CD4-positive, alpha-beta T cell treated with Interleukin-21 for 1 hour (primary cell): ENCODE measurements at regions not wholly inside any gene's neighbourhood (a gene's known extent, or its start where the extent isn't known, plus 50 kb on each side); places are given as distances from the start of the nearest gene placed in this dataset.
A peak's percentile ranks its signal among the peaks of the same experiment; 100 is the strongest.
"Not testable (repeated sequence)": the region's sequence is repeated elsewhere in the genome, so short reads cannot be mapped to it uniquely, and the experiment has no call there.

Experiments used
- DNase-seq: peaks from one replicate; pipeline ENCODE4 v3.0.0-alpha.2; 2020

DNA sequence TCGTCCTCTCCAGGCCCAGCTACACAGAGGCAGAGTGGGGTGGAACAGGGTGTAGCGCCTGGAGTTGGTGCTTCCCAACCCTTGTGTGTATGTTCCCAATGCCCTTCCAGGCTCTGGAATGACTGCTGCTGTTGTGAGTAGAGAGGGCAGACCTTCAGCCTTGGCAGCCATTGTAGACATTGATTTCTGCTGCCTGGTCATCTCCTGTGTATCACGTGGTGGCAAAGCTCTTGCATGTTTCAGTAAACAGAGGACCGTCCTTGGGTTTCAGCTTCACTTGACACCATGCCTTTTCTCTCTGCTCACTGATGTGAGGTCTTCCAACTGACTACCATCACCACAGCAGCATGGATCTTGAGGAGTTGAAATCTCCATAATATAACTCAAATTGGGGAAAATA lies 397.9 kb downstream of the COG6 start:
- DNase-seq: no peak

DNA sequence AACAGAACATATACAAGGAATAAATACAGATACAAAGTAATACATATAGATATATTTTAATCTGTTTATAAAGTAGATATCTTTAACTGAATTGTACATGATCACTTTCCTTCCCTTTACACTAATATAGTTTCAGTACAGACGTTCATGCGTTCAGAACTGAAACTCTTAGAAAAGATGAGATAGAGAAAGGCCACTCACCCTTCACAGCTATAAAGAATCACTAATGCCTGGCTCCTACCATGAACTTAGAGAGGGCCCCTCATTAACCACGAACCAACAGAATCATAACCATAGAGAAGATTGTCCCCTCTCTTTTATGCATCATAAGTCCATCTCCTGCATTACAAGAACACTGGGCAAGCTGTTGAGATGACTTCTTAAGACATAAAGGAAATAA lies 399.0 kb downstream of the COG6 start:
- DNase-seq: not testable (repeated sequence)

DNA sequence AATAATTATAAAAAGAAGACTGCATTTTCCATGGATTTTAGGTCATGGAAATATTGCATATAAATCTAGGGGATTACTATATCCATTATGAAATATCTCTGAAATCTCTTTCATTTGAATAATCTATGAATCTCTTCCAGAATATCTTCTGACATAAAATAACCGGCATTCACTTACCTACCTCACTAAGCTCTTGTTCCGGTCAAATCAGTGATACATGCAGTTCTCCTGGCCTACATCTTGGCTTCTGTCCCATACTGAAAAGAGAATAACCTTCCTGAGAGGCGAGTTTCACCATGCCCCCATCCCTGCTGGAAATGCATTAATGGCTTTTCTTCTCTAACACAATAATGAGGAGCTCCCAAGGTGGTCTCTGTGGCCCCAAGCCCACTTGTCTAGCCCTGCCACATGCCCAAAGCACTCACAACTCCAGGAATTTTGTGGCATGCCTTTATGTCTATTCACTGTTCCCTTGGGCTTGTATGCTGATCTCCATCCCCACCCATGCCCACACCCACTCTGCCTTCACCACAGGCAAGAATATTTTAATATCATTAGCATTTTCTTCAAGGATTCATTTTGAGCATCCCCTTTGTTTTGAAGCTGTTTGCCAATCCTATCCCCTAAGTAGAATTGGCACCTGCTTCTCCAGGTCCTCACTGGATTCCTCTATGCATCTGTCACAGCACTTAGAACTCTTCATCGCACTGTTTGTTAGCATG lies 401.6 kb downstream of the COG6 start:
- no peak for DNase-seq

DNA sequence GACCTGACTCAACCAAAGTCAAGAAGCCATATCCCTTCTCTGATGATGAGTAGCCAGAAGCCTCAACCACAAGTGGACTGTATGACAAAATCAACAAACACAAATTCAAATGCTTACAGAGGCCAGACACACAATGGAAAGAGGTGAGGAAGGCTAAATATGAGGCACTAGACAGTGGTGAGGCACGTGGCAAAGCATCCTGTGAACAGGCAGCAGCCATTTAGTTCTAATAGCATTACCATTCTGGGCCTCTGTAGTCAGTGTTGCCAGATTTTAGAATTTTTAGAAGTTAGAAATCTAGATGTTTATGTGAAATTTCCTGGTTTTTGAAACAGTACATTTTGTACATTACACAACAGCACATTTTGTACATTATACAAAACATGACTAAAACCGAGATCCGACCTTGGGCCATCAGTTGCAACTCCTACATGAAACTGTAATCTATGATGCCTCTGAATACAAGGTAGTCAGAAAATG lies 403.3 kb downstream of the COG6 start:
- DNase-seq: no peak

DNA sequence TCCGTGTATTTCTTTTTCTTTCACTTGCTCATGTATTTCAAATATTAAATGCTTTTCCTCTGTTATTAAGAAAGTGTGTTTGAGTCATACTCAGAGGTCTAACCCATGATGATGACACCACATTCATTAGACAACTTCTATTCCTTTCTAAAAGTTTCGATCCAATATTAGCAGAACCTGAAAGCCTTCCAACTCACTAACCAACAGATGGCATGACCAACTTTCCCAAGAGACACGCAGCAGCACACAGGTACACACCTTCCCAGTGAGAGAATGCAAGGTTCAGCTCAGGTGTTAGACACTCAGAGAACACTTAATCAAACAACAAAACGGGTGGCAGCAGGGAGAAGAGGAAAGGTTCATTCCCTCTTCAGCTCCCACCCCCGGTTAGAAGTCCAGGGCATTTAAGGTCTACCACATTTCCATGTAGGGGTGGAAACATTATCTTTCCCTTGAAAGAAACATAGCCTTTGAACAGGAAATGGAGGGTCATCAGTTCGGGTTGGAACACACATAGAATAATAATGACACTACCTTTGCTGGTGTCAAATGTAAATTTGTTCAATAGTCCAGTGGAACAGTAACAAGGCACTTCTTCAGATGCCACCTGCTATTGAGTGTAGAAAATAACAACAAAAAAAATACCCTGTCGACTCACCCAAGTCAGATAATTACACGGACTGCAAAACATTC lies 404.2 kb downstream of the COG6 start:
- DNase-seq: no peak

DNA sequence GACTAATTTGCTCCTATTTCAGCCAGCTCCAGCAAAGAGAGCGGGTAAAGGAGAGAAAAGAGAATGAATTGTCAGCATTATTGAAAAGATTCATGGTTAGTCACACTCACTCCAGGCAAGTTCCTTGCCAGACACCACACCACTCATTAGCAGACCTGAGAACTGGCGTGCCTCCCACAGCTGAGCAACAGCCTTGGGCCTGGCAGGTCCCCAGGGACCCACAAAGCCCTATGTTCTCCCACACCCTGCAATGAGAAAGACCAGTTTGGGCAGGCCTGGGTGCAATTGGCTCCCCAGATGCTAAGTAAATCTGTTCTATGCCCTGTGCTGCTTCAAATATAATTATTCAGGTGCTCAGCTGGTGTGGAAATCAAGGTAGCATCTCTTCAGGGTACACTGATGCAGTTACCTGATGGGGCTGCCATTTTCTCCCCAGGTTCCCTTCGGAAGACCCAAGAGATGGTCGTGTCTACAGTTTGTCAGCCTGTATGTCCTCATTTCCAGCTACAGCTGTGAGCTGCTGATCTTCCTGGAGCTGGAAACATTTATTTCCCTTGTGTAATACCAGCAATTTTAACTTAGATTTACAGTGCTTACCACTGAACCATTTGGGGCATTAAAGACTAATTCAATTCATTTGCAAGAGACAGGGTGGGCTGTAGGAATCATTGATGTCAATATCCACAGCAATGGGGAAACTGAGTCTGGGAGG lies 405.0 kb downstream of the COG6 start:
- no peak for DNase-seq

DNA sequence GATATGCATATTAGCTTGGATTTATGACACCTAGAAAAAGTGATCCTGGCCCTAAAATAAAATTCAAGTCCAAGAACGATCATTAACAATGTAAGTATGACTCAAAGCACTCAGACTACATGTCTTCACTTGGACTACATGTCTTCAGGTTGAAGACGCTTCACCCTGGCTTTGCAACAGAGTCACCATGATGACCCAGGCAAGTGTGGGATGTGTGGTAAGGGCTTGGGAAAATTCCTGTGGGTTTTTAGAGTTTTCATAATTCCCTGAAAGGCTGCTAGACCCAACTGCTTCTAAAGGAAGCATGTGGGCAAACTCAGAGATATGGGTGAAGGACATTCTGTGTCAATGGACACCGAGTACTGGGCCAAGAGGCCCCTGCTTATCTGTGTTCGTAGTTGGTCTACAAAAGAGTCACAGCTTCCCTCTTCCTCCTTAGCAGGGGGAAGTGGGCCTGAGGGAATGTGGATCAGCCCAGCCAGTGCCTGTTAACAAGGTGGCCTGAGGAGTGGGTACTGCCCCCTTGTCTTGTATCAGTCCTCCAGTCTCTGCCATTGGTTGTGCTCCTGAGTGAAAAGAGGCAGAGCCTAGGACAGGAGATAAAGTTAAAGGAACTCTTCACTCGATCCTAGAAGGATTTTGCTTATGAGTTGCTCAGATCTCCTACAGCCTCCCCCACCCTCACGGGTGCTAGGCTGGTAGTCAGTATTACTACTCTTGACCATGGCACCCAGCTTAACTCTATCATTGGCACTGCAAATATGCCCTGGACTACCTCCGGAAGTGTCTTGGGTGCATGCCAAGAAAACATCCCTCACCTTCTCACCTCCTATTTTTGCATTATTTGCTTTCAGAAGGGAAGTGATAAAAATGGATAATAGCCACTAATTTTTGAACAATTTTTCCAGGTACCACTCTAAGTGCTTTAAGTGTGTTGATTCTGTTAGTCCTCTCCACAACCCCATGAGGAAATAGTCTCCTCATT lies 406.3 kb downstream of the COG6 start:
- no peak for DNase-seq

DNA sequence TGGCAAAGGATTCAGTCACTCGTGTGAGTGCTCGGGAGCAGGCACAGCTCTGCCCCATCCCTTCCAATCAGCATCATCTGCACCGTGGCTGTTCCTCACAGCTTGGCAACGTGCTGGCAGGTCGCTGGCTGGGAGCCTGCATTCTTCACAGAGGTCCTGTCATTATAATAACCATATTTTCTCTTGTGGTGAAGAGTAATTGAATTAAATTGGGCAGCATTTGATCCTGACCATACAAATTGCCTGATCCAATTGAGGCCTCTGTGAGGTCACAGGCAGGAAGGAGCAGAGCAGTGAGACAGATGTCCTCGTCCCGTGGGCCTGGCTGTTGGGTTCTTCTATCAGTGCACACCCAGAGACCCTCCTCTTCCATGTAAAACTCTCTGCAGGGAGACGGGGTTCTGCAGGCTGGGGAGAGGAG lies 407.8 kb downstream of the COG6 start:
- no peak for DNase-seq

DNA sequence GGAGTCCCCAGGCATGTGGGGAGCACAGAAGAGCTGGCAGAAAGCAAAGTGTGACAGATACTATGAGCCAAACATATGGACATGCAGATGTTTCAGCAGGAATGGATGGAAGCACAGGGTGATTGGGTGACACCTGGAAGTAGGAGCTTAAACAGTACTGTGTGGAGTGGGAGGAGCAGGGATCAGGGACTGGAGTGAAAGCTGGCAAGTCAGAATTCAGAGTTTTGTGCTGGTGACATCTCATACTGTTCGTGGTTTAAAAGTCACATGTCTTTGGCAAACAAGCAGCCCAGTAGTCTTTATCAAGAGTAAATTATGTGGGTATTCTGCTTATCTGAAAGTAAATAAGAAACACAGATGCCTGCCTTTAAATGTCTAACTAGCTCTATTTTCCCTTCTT lies 408.2 kb downstream of the COG6 start:
- DNase-seq: no peak

DNA sequence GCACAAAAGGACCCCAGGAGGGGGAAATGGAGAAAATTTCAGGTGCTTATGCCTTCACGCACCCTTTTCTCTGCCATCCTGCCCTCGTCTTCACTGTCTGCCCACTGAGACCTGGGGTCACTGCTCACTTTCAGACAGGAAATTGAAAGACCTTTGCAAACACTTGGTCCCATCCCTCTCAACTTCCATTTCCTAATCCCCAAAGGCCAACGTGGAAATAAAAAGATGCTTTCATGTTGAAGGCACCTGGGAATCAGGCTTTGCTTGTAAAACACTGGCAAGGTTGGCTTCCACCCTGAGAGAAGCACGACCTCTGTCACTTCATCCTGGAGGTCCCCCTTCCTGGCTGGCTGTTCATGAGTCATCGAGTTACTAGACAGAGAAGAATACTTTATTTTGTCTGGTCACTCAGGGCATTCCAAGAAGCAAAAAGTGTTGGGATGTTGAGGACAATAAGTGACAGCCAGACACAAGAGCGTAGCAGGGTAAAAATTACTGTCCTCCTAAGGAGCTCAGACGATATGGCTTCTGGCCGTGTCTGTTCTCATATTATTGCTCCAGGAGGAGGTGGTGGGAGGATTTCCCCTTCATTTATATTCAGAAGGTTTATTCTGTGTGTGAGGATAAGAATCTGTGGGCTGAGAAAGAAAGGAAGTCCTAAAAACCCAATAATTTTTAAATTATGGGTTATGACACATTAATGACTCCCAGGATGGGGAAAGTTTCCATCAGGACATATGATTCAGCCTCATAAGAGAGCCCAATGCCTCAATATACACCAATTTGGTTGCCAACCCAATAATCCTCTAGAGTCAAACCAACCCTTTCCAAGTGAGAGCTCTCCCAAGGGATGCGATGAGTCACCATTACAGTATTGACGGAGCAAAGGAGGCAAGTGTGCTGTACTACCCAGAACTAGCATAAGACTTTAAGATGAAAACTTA lies 409.0 kb downstream of the COG6 start:
- no peak for DNase-seq

DNA sequence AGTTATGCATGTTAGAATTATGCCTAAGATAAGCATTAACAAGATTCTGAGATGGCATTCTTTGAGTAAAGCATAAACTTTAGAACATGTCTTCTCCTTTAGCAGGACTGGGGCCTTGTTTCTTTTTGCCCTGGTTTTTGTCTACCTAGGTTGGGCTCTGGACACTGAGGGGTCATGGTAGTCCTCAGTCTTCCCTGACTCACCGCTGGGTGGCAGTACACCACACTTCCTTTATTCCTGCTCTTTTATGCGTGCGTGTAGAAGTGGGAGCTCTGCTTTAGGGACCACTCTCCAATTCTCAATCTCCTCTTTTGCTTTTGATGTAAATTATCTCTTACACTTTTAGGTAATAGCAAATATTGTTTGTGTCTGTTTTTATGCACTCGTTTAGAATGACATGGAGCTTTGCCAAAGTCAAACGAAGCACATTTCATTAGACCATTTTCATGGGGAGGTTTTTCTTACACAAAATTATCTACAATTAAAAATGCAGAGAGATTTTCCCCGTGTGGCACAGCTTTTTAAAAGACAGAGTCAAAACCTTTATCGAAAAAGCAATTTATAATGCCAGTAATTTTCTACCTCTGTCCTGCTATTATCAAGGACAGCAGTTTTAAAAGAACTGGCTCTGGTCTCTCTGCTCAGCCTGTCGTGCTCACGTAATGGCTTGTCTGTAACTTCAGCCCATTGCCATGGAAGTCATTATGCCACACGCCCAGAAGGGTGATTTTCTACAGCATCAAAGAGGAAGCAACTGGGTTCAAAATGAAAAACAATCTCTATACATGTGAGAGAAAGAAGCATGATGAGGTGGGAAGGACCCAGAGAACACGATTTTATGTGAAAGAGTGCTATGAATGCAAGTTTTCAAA lies 413.9 kb downstream of the COG6 start:
- peak; percentile 75 for DNase-seq

DNA sequence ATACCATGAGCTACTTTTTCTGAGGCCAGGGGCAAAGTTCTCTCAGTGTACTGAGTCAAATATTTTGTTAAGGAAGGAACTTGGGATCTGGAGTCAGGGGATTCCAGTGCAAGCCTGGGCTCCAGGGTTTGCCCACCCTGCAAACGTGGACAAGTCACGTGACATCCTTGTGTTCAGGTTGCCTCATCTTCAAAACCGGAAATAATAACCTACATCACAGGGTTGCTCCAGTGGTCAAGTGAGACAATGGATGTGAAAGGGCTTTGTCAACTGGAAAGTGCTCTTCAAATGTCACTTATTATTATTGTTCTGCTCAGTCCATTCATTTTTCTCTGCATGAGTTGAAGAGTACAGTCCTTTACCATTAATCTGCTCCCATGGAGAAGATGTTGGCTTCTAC lies 414.9 kb downstream of the COG6 start:
- DNase-seq: no peak

DNA sequence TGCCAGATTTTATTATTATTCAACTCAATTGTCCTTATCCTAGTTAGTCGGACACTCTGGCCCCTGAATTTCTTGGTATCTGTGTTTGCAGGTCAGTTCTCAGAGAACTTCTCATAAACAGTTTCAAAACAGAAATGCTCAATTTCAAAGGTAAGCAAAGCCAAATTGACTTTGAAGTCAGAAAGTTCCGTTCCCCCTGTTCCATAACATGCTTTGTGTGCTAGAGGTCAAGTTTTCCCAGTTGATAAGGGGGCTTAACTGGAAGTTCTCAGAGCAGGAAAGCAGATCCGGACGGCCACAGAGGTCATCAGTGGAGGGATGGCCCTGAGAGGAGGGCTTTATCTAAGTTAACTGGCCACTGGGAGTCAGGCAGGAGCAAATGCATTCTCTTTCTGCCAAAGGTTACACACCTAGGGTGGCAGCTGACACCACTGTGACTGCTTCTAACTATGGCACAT lies 417.2 kb downstream of the COG6 start:
- DNase-seq: no peak

DNA sequence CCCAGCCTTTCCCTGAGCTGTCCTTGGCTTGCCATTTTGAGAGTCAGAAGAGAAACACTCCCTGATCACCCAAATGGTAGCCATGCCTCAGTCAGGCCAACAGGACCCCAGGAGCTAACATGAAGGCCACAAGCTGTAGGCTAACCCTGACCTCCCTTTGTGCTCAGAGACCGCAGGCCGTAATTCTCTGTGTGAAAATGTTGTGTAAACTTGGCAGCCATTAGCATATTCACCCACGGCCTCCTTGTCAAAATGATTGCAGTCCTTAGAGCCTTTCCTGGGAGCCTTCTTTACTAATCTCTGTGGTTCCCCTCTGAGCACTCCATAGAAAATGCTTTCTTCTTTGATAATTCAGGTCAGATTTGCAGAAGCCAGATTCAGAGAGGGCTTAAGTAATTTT lies 418.9 kb downstream of the COG6 start:
- DNase-seq: no peak

DNA sequence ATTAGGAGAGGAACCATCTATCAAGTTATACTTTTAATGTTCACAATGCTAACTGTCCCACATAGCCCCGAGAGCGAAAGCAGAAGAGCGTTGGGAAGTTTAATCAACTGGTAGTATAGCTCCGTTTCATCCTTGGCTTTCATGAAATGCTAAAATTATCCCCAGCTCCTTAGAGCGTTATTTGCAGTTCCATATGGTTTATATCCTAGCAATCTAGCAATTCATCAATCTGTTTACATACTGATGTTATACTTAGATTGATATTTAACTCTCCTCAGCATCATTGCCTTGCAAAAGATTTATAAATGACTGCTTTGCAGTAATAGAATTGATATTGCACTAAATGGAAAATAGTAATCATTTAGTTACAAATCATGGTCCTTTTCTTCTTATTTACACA lies 419.8 kb downstream of the COG6 start:
- no peak for DNase-seq

DNA sequence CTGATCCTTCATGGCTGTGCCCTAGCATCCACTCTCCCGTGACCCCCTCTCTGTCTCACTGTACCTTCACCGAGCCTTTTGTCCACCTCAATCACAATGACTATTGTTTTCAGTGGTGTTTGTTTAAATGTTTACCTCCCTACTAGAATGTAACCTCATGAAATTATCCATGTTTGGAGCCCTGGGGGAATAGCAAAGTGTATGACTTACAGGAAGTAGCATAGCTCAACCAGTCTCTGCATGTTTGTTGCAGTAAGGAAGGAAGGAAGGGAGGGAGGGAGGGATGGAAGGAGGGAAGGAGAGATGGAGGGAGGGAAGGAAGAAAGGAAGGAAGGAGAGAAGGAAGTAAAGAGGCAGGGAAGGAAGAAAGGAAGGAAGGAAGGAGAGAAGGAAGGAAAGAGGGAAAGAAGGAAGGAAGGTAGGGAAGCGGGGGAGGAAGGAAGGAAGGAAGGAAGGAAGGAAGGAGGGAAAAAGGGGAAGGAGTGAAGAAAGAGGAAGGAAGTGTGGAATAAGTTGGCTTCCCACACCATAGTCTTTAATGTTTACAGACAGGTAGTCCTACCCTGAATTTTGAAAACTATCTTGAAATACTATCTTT lies 421.4 kb downstream of the COG6 start:
- DNase-seq: no peak

DNA sequence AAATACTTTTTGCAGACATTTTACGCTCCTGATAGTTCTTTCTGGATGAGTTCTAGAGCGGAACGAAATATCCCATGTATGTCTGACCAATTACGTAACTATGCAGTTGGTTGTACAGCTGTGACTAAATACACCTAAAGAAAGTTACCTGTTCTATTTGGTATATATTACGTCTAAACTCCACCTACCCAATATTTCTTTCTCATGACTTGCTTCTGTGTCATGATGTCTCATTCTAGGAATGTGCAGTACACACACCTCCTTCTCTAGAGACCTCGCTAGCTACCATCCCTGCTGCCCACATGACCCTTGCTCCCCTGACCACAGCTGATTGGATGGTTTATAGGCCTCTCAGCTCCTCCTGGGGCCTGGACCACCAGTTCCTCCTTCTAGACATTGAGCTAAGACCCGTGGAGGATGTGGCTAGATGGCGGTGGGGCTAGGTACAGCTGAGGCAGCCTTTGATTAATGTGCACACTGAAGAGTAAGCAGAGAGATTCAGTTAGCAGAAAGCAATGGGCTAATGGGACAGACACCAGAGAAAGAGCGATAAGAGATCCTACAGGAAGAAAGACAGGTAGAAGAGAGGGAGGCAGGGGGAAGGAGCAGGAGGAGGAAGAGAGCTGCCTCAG lies 422.1 kb downstream of the COG6 start:
- DNase-seq: no peak

DNA sequence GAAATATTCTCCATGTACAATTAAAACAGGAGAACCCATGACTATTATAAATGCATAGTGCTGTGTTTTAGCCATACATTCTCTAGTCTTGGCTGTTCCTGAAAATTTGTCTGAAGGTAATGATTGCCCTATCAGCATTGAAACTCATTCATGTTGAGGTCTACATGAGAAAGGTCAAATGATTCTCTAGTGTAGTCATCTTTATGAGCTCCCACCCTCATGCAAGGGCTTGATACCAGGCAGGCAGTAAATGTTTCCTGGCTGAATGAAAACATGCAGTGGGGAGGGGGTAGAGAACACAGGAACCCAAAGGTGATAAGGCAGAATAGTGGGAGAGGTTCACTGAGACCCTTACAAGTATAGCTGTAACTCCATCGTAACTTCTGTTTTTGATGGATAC lies 424.3 kb downstream of the COG6 start:
- no peak for DNase-seq

DNA sequence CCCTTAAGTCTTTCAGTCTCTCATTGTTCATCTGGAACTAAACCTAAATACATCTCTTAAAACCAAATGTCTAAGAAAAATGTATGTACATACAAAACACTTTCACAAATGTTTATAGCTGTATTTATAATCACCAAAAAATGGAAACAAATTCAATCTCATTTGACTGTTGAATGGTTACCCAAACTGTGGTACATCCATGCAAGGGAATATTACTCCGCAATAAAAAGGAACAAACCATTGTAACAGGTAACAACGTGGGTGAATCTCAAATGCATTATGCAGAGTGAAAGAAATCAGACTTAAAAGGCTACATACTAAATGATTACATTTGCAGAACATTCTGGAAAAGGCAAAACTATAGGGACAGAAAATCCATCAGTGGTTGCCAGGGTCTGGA lies 425.2 kb downstream of the COG6 start:
- no peak for DNase-seq

DNA sequence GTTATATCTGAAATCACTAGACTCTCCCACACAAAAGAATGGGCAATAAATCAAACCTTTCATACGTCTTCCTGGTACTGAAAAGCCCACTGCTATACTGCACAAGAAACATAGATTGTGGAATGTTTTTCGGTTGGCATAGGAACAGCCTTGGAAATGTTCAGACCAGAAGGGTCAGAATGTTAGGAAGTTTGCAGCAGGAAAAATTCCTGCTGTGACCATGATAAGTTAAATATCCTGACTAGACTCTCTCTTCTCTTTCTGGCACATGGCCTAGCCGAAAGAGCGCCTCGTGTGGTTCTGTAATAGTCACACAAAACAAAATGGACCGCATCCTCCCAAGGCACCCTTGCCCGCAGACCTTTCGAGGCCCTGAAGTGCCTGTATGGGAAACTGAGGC lies 427.2 kb downstream of the COG6 start:
- no peak for DNase-seq
